ENCODE measurements at regions not wholly inside any gene's neighbourhood (a gene's known extent, or its start where the extent isn't known, plus 50 kb on each side); places are given as distances from the start of the nearest gene placed in this dataset.

- no peak for DNase-seq (ENCODE audit: extremely low read depth, low read depth)
- no peak overlapping the region for H3K4me3 ChIP-seq (replicated peaks; ENCODE audit: low read depth, low read length)
- TF ChIP-seq CTCF (IDR thresholded peaks at IDR 0.05; ENCODE audit: low read depth, low read length, missing control alignments): no peak
These were observed 344.9 kb downstream of the TDRD15 start for GRCh38 chr2:21468624-21469023.

- TF ChIP-seq CTCF (IDR thresholded peaks at IDR 0.05; ENCODE audit: low read depth, low read length, missing control alignments): no peak
- no peak for DNase-seq (ENCODE audit: extremely low read depth, low read depth)
- H3K4me3 ChIP-seq (replicated peaks; ENCODE audit: low read depth, low read length): no peak overlapping the region
These were observed 345.4 kb downstream of the TDRD15 start for GRCh38 chr2:21469158-21469557.

- no peak for TF ChIP-seq CTCF (IDR thresholded peaks at IDR 0.05; ENCODE audit: low read depth, low read length, missing control alignments)
- no peak overlapping the region for H3K4me3 ChIP-seq (replicated peaks; ENCODE audit: low read depth, low read length)
- no peak for DNase-seq (ENCODE audit: extremely low read depth, low read depth)
These were observed 345.8 kb downstream of the TDRD15 start for GRCh38 chr2:21469564-21469963.

GRCh38 chr2:21480162-21480561, 356.4 kb downstream of the TDRD15 start:
- DNase-seq (ENCODE audit: extremely low read depth, low read depth): no peak
- no peak for TF ChIP-seq CTCF (IDR thresholded peaks at IDR 0.05; ENCODE audit: low read depth, low read length, missing control alignments)
- no peak overlapping the region for H3K4me3 ChIP-seq (replicated peaks; ENCODE audit: low read depth, low read length)

GRCh38 chr2:21484643-21485042, 360.9 kb downstream of the TDRD15 start:
- DNase-seq (ENCODE audit: extremely low read depth, low read depth): no peak
- no peak overlapping the region for H3K4me3 ChIP-seq (replicated peaks; ENCODE audit: low read depth, low read length)
- TF ChIP-seq CTCF (IDR thresholded peaks at IDR 0.05; ENCODE audit: low read depth, low read length, missing control alignments): no peak

GRCh38 chr2:21486445-21486844, 362.7 kb downstream of the TDRD15 start:
- H3K4me3 ChIP-seq (replicated peaks; ENCODE audit: low read depth, low read length): no peak overlapping the region
- DNase-seq (ENCODE audit: extremely low read depth, low read depth): no peak
- TF ChIP-seq CTCF (IDR thresholded peaks at IDR 0.05; ENCODE audit: low read depth, low read length, missing control alignments): no peak

- no peak for DNase-seq (ENCODE audit: extremely low read depth, low read depth)
- TF ChIP-seq CTCF (IDR thresholded peaks at IDR 0.05; ENCODE audit: low read depth, low read length, missing control alignments): no peak
These were observed 365.3 kb downstream of the TDRD15 start for GRCh38 chr2:21489080-21489479.

More at GRCh38 chr2:21489080-21489479, 365.3 kb downstream of the TDRD15 start:
- no peak overlapping the region for H3K4me3 ChIP-seq (replicated peaks; ENCODE audit: low read depth, low read length)

Data from HFF-Myc (cell line).